NB4 (cell line): ENCODE measurements at regions not wholly inside any gene's neighbourhood (a gene's known extent, or its start where the extent isn't known, plus 50 kb on each side); places are given as distances from the start of the nearest gene placed in this dataset.

Experiments used
- DNase-seq: peaks from one replicate; pipeline ENCODE4 v3.0.0; 2010; ENCODE audit warnings: low read depth
- H3K4me3 ChIP-seq: one replicate; pipeline ENCODE4 v1.5.1; 2011; ENCODE audit warnings: mild to moderate bottlenecking, low read depth, low read length, moderate library complexity
- CTCF ChIP-seq: IDR thresholded peaks from one replicate; pipeline ENCODE4 v1.5.1; 2012; ENCODE audit warnings: low read depth, low read length
- MAX ChIP-seq: IDR thresholded peaks from 2 replicates; pipeline ENCODE4 v1.6.1; 2011; ENCODE audit warnings: low read depth, low read length
- MYC ChIP-seq: IDR thresholded peaks from 2 replicates; pipeline ENCODE4 v1.6.1; 2011; ENCODE audit warnings: low read depth, low read length
- POLR2A ChIP-seq: IDR thresholded peaks from 2 replicates; pipeline ENCODE4 v1.6.1; 2011; ENCODE audit warnings: mild to moderate bottlenecking; ENCODE audit not compliant: insufficient read length; ENCODE audit errors: extremely low read depth

- DNase-seq = no peak
- TF ChIP-seq POLR2A = no peak
- no peak for TF ChIP-seq MAX
- TF ChIP-seq MYC = no peak
- TF ChIP-seq CTCF = no peak
- H3K4me3 ChIP-seq = no peak overlapping the region
Measured at GRCh38 chr5:125465703-125466102, 719.3 kb upstream of the ZNF608 start.

- H3K4me3 ChIP-seq = no peak overlapping the region
- DNase-seq = no peak
- TF ChIP-seq MYC (no peak), MAX (no peak)
Measured at GRCh38 chr5:125467222-125467621, 720.8 kb upstream of the ZNF608 start.

GRCh38 chr5:125470280-125470902, 724.0 kb upstream of the ZNF608 start:
- no peak overlapping the region for H3K4me3 ChIP-seq
- no peak for DNase-seq
- no peak for TF ChIP-seq MAX
- TF ChIP-seq MYC = no peak
- TF ChIP-seq POLR2A = no peak
- no peak for TF ChIP-seq CTCF

- TF ChIP-seq MYC (no peak), MAX (no peak), CTCF (no peak), POLR2A (no peak)
- no peak overlapping the region for H3K4me3 ChIP-seq
- no peak for DNase-seq
Measured at GRCh38 chr5:125476901-125477585, 730.6 kb upstream of the ZNF608 start.

GRCh38 chr5:125477586-125477975, 731.1 kb upstream of the ZNF608 start:
- H3K4me3 ChIP-seq = no peak overlapping the region
- no peak for DNase-seq
- TF ChIP-seq MYC = no peak
- TF ChIP-seq MAX = no peak
- no peak for TF ChIP-seq CTCF
- TF ChIP-seq POLR2A = no peak

- TF ChIP-seq POLR2A = no peak
- no peak for TF ChIP-seq MAX
- TF ChIP-seq CTCF = no peak
- no peak for TF ChIP-seq MYC
- no peak for DNase-seq
- H3K4me3 ChIP-seq = no peak overlapping the region
Measured at GRCh38 chr5:125478599-125478998, 732.2 kb upstream of the ZNF608 start.
